ENCODE measurements at regions not wholly inside any gene's neighbourhood (a gene's known extent, or its start where the extent isn't known, plus 50 kb on each side); places are given as distances from the start of the nearest gene placed in this dataset.

DNA sequence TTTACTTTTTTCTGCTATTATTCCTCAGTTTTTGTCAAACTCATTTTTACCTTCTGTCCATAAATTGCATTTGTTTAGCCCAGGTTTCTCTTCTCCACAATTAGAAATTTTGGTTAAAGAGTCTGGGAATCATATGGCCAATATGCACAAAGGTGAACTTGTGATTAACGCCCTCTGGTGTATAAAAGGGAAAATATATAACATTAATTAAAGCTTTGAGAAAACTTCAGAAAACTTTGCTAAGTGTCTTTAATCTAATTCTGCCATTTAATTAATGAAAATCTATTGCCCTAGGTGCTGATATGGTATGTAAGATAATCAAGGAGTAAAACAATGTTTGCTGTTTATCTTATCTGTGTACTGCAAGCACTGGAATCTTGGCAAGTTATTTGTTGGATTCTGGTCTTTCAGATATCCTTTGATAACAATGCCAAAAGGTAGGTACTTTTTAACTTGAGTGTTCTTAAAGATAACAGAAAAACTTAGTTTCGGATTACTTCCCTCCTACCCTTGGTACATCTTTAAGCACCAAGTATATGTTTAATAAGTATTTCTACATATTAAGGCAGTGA lies 402.6 kb downstream of the SUCLA2 start:
- no peak for DNase-seq

DNA sequence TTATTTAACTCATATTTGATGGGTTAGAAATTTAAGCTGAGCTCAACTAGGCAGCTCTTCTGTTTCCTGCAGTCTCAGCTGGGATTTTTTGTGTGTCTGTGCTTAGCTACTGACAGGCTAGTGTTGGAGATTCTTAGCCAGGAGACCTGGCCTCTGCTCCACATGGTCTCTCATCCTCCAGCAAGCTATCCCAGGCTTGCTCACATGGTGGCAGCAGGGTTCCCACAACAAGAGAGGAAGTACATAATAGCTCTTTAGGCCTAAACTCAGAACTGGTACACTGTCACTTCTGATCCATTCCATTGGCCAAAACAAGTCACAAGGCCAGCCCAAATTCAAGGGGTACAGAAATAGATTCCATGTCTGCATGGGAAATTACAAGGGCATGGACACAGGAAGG lies 406.2 kb downstream of the SUCLA2 start:
- DNase-seq = no peak

DNA sequence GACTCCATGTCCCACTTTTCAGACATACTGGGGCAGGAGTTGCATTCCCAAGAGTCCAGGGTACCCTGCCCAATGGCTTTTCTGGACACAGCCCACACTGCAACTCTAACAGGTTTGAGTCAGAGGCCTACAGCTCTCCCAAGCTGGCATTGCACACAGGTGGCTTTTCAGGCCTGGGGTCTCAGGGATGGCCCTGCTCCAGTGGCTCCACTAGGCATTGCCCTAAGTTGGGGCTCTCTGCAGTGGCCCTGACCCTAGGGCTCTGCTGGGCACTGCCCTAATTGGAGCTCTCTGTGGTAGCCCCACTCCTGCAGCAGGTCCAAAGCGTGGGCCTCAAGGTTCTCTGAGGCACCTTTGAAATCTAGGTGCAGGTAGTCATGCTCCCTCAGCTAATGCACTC lies 408.8 kb downstream of the SUCLA2 start:
- no peak for DNase-seq

DNA sequence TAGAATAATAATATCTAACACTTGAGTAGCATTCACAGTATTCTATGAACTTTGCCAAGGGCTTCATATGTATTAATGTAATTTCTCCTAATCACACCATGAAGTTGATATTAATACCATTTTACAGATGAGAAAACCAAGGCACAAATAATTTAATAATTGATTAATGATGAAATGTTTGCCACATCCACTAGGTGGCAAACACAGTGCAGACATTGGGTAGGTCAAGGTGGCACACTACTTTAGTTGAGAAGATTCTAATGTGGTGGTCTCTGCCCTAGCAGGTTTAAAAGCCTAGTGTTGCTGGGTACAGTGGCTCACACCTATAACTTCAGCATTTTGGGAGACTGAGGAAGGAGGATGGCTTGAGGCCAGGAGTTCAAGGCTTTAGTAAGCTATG lies 412.4 kb downstream of the SUCLA2 start:
- DNase-seq = no peak

DNA sequence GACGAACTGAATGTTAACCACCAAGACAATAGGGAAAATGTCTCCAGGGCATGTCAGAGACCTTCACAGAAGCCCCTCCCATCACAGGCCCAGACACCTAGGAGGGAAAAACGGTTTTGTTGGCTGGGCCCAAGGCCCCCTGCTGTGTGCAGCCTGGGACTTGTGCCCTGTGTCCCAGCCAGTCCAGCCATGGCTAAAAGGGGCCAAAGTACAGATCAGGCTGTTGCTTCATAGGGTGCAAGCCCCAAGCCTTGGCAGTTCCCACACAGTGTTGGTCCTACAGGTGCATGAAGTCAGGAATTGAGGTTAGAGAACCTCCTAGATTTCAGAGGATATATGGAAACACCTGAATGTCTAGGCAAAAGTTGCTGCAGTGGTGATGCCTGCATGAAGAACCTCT lies 428.7 kb downstream of the SUCLA2 start:
- DNase-seq = no peak

DNA sequence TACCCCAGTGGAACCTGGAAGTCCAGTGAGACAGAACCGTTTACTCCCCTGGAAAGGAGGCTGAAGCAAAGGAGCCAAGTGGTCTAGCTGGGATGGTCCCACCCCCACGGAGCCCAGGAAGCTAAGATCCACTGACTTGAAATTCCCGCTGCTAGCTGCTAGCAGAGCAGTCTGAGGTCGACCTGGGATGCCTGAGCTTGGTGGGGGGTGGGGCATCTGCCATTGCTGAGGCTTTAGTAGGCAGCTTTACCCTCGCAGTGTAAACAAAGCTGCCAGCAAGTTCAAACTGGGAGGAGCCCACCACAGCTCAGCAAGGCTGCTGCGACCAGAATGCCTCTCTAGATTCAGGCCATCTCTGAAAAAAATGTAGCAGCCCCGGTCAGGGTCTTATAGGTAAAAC lies 437.0 kb downstream of the SUCLA2 start:
- no peak for DNase-seq

DNA sequence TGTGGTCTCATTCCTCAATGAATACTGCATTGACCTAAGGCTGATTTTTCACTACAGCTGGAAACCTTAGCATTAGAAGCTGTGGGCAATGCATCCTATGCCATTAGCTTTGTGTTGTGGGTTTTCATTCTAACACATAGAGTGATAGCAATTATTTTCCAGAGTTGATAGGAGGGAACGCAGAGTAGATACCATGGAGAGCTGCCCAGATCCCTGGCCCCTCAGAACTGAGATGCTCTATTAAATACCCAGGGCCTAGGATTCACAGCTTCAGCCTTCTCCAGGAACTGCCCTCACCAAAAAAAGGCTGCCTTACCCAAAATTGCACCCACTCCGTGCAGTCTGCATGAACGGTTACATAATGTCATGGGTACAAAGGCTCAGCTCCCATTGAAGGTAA lies 444.4 kb downstream of the SUCLA2 start:
- DNase-seq = no peak

DNA sequence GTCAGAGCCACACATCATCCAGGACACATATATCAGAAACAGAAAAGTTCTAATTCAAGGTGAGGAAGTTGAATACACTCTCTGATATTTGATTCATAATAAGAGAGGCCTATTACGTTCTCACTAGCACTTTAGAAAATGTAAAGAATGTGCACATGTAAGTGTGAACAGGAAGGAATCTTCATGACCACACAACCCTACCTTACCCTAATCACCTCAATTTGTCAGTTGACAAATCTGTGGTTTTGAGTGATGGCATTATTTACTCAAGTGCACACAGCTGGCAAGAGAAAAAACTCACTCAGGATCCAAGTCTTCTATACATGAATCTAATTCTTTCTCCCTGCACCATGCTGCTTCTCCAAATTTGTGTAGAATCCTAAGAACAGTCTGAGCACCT lies 445.8 kb downstream of the SUCLA2 start:
- no peak for DNase-seq

DNA sequence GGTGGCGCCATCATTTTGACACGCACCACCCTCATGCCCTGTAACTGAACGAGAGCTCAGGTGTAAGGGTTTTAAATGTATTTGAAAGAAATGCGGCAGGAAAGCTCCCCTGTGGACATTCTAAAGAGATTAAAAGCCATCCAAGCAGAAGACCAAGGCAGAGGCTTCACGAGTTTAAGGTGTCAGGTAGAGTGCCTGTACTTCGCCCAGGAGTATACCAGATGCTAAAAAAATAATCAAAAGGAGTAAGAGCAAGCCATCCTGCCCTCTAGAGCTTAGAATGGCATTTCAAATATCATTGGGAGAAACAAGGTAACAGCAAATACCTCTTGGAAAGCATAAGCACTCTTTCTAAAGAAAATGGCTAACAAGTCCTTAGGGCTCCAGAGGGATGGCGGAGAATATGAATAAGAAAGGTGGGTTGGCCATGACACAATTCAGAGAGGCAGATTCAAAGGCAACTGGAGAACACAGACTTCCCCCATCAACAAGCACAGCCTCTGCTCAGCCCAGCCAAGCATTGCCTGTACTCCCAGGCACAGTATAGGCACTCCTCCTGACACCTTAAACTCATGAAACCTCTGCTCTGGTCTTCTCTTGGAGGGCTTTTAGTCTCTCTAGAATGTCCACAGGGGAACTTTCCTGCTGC lies 447.6 kb downstream of the SUCLA2 start:
- DNase-seq = no peak

DNA sequence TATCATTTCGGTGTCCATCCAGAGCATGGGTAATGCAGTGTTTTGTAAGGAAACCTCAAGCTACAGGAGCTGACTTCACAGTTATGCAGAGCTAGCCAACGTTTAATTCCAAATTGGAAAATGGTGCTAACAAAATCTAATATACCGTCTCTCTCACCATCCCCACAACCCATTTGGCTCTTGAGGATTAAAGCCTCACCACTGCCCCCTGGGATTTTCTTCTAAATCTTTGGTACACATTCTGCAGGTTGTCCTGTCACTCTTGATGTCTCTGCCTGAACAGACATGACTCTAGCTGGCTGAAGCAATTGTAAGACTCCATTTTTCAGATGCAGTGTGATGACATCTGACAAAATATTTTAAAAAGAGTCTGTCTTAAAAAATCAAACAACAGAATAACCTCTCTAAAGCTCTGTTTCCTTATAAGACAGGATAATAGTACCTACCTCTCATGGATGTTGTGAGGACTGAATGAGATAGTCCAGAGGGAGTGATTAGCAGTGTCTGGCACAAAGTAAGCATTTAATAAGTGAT lies 451.8 kb downstream of the SUCLA2 start:
- DNase-seq = no peak

DNA sequence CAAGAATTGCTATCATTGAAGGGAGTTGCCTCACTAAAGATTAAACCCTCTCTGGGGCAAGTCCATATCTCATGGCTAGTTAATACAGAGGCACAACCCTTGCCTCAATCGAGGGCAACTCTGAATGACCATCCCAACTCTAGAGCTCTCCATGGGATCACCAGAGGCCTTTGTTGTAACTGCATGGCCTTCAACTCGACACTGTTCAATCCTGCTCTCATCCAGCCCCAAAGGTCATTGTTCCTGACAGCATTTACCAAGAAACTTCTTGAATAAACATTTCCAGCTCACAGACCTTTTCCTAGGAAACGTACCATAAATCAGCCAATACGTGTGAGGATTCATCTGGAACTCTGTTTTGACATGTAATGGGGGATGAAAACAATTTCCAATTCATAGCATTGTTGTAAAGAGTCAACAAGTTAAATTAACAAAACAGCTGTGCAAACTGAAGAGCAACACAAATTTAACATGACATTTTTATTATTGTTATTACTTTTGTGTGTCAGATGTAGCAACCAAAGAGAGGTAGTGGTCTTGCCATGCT lies 452.7 kb downstream of the SUCLA2 start:
- no peak for DNase-seq

DNA sequence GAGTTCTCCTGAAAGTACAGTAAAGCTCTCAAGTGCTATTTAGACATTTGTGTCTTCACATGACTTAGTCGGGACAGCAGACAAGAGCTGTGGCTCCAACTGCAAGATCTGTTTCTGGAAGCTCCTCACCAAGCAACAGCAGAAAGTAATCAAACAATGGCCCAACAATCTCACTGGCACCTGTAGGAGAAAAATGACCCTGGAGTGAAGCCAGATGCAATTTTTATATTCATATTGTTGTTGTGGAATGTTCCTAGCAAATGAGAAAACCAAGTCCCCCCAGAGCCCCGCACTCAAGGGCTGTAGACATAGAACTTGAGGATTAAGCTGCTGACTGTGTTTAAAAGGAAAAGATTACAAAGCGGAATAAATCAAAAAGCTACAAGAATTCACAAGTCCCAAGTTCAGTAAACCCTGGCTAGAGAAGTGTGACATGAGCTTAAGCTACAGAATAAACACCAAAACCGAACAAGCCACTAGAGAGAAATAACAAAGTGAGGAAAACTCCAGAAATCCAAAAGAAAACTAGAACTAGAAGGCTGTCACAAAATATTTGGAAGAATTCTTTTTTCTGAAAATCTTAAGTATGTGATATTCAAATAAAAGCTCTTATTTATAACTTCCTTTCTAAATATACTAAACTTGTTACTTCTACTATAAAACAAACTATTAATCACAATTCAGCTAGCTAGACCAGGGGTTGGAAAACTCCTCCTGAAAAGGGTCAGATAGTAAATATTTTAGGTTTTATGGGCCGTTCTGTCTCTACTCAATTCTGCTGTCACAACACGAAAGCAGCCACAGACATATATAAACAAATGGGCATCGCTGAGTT lies 454.5 kb downstream of the SUCLA2 start:
- no peak for DNase-seq

DNA sequence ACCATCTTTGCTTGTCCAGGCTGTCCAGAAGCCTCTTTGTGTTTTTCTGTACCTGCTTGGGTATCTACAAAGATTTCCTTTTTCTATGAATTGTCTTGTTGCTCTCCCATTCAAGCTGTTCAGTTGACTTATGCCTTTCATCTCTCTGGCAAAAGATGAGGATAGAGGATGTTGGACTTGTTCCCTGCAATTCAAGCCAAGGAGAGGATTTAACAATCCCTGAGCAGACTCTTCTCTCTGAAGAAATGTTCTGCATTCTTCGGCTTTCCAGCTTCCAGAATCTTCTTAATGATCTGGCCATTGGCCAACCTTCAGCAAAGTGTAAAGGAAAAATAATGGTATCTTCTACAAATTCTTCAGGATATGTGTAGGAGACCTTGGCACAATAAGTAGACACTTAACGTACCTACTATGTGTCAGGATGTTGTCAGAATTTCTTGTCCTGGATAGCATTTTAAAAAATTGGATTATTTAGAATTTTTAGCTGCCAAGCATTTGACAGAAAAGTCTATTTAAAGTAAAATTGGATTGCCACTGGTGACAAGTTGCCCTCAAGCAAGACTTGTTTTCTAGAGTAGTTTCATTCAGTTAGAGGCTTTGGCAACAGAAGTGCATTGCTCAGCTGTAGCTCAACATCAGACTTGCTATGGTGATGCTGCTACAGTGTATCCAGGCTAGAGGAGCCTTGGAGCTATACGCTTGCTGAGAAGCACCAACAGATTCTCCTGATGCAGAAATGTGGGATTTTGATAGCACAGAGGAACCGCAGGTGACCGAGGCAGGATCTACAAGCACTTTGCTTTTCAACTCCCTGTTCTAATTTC lies 455.7 kb downstream of the SUCLA2 start:
- no peak for DNase-seq

DNA sequence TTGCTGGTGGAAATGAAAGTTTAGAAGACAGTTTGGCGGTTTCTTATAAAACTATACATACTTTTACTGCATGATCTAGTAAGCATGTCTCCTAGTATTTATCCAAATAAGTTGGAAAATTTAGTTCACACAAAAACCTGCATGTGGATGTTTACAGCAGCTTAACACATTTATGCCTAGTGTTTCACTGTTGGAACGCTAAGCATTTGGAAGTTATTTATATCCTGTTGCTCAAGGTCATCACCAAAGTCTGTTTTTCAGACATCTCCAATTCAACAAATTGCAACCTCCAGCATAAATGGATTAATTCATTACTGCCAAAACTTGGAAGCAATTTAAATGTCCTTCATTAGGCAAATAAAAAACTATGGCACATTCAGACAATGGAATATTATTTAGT lies 461.8 kb downstream of the SUCLA2 start:
- no peak for DNase-seq

DNA sequence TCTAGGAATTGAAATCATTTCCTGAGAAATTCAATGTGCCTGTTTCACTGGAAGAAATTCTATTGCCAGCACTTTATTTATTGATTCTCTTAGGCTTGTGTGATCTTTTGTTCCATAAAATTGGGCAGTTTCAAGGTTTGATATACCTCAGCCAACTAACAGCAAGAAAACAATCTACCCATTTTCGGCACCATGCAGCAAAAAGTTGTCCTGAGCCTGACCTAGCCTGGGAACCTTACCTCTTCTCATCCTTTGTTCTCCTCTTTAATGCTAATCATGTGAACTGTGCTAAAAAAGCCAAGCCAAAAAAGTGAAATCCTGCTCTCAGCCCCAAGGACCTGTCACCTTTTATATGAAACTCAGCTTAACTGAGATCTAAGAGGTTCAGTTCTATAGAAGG lies 477.3 kb downstream of the SUCLA2 start:
- no peak for DNase-seq

DNA sequence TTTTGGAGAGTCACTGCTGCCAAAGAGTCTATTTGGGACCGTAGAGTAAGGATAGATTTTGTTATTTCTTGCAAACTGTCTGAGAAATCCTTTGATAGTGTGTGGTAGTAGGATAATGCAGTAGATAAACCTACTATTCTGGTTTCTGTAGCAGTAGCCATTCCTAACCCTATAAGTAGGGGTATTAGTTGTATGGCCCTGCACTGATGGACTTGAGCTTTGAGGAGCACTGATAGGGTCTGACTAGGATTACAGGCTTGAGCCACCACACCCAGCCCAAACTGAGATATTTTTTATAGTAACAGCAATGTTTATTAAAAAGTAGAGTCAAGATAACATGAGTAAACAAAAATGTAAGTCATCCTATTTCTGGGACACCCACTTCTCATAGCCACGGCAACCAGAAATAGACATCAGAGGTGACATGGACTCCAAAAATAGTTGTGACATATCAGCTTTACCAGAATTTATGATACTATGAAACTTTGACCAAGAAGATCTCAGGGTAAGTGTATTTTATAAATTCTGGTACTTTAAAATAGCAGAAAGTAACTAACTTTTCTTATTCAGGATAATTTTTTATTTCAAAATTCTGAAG lies 479.1 kb downstream of the SUCLA2 start:
- no peak for DNase-seq

DNA sequence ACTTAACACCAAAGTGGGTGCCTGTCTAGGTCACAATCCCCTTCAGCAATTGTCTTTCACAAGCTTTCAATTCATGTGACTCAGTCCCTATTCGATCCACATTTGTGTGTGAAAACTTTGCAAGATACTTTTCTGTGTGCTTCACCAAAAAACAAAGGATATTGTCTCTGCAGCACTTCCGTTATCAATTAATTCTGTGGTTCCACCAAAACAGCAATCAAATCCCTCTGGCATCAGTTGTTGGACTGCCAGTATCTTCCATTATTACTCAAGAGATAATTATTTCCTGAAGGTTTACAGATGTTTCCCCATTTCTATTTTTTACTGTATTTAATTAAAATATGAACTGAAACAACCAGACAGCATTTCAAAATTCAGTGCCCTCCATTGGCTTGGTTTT lies 481.4 kb downstream of the SUCLA2 start:
- no peak for DNase-seq

DNA sequence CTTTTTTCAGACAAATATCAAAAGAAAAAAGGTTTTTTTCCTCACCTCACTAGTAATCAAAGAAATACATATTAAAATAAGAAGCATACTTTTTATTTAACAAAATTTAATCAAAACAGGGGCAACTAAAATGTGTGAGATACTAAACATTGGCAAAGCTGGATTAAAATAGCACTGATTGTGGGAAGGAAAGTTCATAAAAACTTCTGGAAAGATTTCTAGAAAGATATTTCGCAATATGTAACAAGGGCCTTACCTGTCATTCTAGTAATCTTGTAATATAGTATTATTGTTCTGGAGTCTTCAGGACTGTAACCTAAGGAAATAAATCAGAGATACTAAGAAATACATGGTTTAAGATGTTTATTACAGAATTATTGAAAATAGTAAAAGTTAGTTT lies 482.5 kb downstream of the SUCLA2 start:
- no peak for DNase-seq

DNA sequence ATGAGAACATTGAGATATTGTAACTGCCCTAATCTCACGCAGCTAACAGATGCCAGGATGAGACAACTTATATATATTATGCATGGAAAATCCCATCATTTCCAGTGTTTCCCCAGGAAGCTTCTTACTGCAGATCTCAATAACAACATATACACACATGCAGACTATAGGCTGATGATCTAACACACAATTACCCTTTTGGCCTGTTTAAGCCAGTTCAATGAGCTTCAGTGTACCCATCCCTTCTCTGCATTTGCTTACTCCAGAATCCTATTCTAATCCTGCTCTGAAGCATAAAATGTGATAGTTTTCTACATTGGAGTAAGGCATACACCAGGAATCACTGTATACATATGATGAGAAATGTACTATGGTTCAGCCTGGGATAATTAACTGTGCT lies 489.4 kb downstream of the SUCLA2 start:
- no peak for DNase-seq

DNA sequence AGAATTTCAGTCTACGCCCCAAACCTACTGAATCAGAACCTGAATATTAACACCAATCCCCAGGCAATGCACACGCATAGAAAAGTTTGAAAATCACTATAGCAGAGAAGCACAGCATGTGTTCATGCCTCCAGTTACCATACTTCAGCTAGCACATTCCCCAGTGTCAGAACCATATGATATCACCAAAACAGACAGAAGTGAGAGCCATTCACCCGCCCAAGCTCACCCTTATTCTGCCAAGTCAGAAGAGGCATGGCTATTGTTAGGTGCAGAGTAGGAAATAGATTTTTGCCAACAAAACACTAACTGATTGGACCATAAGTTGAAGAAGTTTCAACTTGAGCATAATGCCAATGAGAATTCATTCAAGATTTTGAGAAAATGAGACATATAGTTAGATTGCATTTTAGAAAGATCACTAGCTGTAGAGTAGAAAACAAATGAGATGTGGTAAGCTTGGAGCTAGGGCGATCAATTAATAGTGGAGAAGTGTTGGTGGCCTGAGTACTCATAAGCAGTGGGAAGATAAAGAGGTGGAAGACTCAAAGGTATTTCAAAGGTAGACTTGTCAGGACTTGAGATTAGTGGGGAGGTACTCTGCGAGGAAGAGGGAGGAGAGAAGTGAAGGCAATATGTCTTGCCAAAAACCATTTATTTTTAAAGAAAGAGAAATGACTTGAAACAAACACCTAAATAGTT lies 492.4 kb downstream of the SUCLA2 start:
- no peak for DNase-seq

DNA sequence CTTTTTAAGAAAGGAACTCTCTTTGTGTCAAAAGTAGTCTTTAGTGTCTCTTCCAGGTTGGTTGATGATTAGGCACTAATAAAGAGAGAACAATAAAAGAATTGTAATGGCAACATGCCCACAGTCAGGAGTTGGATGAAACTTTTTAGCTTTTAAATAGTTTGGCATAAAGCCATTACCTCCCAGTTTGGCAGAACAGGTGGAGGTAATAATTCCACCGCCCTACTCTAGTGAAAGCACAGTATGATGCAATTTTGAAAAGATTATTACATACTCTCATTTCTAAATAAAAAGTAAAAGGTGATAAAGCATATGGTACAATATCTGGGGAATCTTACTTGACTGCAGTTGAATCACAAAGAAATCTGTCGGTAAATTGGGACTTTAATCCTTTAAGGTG lies 497.6 kb downstream of the SUCLA2 start:
- DNase-seq = no peak

DNA sequence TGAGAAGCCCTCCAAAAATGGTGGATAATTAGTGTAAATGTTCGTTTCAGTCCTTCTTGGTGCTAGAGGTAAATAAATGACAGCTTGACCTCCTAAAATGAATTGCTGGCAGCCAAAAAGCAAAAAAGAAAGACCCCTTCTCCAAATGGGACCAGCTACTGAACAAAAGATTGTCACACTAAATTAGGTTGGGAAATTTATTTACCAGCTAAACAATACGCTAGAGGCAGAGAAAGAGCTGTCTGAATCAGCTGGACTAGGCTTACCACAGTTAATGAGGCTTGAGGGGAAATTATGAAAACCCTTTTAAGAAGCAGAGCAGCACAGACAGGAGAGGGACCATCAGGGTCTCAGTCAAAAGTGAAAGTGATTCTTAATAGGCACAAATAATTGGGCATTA lies 498.9 kb downstream of the SUCLA2 start:
- no peak for DNase-seq
